Keratinocyte (primary cell): ENCODE measurements at regions not wholly inside any gene's neighbourhood (a gene's known extent, or its start where the extent isn't known, plus 50 kb on each side); places are given as distances from the start of the nearest gene placed in this dataset.

Source experiments
- DNase-seq: peaks from one replicate; pipeline ENCODE4 v3.0.0-alpha.2; 2011; ENCODE audit warnings: low read depth, missing footprints, low spot score
- FAIRE-seq: peaks from 2 replicates; lab custom pipeline; 2011; peaks lifted over from hg19 to GRCh38; lab: Jason Lieb, UNC
- H2AFZ ChIP-seq: 2 replicates; pipeline ENCODE4 v1.6.0; 2012; ENCODE audit warnings: low read length, control low read depth, inconsistent platforms; ENCODE audit not compliant: control insufficient read depth
- H3K27ac ChIP-seq: 2 replicates; pipeline ENCODE4 v1.5.1; 2011; ENCODE audit warnings: low read length; ENCODE audit not compliant: control insufficient read depth, insufficient read depth
- H3K27me3 ChIP-seq: 3 replicates; pipeline ENCODE4 v1.6.0; 2011; ENCODE audit warnings: low read length; ENCODE audit not compliant: control insufficient read depth, insufficient read depth; ENCODE audit errors: extremely low read depth
- H3K36me3 ChIP-seq, 2 experiments: 2 replicates in 1 of 2; 3 replicates in 1 of 2; pipeline ENCODE4 v1.5.1; 2011; ENCODE audit warnings: low read length in 2 of 2, mild to moderate bottlenecking in 1 of 2; ENCODE audit not compliant: control insufficient read depth in 2 of 2, insufficient read depth in 2 of 2; ENCODE audit errors: extremely low read depth in 1 of 2
- H3K4me1 ChIP-seq: 3 replicates; pipeline ENCODE4 v1.5.1; 2011; ENCODE audit warnings: low read length; ENCODE audit not compliant: control insufficient read depth, insufficient read depth; ENCODE audit errors: extremely low read depth
- H3K4me2 ChIP-seq: 3 replicates; pipeline ENCODE4 v1.6.0; 2011; ENCODE audit warnings: low read depth, low read length; ENCODE audit not compliant: control insufficient read depth, insufficient read depth; ENCODE audit errors: extremely low read depth
- H3K4me3 ChIP-seq, 3 experiments: fragments of 200-600 bp in 1 of 3; sonication (generic) in 1 of 3; 2 replicates in 2 of 3; 3 replicates in 1 of 3; pipeline ENCODE4 v1.5.1; 2011 to 2016; ENCODE audit warnings: low read length in 3 of 3, mild to moderate bottlenecking in 3 of 3, control low read depth in 2 of 3, inconsistent platforms in 1 of 3, low read depth in 1 of 3, mixed read lengths in 1 of 3, mixed run types in 1 of 3, moderate library complexity in 1 of 3; ENCODE audit not compliant: control insufficient read depth in 2 of 3, insufficient read depth in 2 of 3; ENCODE audit errors: extremely low read depth in 1 of 3
- H3K79me2 ChIP-seq: 2 replicates; pipeline ENCODE4 v1.6.0; 2012; ENCODE audit warnings: low read length; ENCODE audit not compliant: control insufficient read depth, insufficient read depth
- H3K9ac ChIP-seq: 3 replicates; pipeline ENCODE4 v1.6.0; 2011; ENCODE audit warnings: low read length; ENCODE audit not compliant: control insufficient read depth, insufficient read depth; ENCODE audit errors: extremely low read depth
- H3K9me1 ChIP-seq: 3 replicates; pipeline ENCODE4 v1.6.0; 2011; ENCODE audit warnings: low read length; ENCODE audit not compliant: control insufficient read depth, insufficient read depth; ENCODE audit errors: extremely low read depth
- H3K9me3 ChIP-seq: 2 replicates; pipeline ENCODE4 v1.5.1; 2012; ENCODE audit warnings: low read depth, low read length; ENCODE audit not compliant: control insufficient read depth
- H4K20me1 ChIP-seq: 3 replicates; pipeline ENCODE4 v1.6.0; 2011; ENCODE audit warnings: low read length; ENCODE audit not compliant: control insufficient read depth, insufficient read depth; ENCODE audit errors: extremely low read depth
- EZH2 ChIP-seq: IDR thresholded peaks from one replicate; pipeline ENCODE4 v1.6.1; 2012; ENCODE audit warnings: inconsistent platforms, mild to moderate bottlenecking, low read length, moderate library complexity
- dilution Hi-C: fragments of 300-500 bp; cut with MboI; formaldehyde crosslinking; loops from one replicate; pipeline ENCODE4 v1.7.0; 2020; ENCODE audit warnings: low sequenced_read_pairs; ENCODE audit not compliant: extremely low pct_ligation_motif_present
- TF ChIP-seq, protein P1 (sequence below), 3 experiments: IDR thresholded peaks in 1 of 3; conservative IDR thresholded peaks in 1 of 3; optimal IDR thresholded peaks in 1 of 3; 2 replicates in 2 of 3; 3 replicates in 1 of 3; pipeline versions ENCODE3 to v1.5.1; 2011; ENCODE audit warnings: low read length in 3 of 3, mild to moderate bottlenecking in 3 of 3, moderate library complexity in 2 of 3, control low read depth in 1 of 3, inconsistent platforms in 1 of 3; ENCODE audit not compliant: insufficient read depth in 2 of 3; ENCODE audit errors: extremely low read depth in 1 of 3

DNA sequence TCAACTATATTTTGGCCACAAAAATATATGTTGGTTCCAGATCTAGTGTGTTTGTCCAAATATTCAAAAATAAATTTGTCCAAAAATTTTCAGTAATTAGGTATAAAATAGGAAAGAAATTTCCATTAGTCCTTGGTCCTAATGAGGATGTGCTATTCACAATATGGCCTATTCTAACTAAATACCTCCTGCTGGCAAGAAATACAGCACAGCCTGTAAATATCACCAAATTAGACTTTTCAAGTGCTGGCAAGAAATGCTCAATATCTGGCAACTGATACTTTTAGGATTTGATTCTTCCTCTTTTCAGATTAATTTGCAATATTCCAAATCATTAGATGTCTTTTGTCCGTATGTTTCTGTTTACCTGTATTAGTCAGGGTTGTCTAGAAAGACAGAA is 1446.2 kb downstream of the LRFN5 start:
- H3K9ac ChIP-seq, result no peak overlapping the region
- H3K4me1 ChIP-seq, result no peaks in the 10 kb centered on the region
- no peak for DNase-seq
- no peak overlapping the region for H3K4me2 ChIP-seq
- no peak for TF ChIP-seq EZH2
- TF ChIP-seq, protein P1, sequence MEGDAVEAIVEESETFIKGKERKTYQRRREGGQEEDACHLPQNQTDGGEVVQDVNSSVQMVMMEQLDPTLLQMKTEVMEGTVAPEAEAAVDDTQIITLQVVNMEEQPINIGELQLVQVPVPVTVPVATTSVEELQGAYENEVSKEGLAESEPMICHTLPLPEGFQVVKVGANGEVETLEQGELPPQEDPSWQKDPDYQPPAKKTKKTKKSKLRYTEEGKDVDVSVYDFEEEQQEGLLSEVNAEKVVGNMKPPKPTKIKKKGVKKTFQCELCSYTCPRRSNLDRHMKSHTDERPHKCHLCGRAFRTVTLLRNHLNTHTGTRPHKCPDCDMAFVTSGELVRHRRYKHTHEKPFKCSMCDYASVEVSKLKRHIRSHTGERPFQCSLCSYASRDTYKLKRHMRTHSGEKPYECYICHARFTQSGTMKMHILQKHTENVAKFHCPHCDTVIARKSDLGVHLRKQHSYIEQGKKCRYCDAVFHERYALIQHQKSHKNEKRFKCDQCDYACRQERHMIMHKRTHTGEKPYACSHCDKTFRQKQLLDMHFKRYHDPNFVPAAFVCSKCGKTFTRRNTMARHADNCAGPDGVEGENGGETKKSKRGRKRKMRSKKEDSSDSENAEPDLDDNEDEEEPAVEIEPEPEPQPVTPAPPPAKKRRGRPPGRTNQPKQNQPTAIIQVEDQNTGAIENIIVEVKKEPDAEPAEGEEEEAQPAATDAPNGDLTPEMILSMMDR (optimal IDR thresholded peaks at IDR 0.05 in 1 of 3, IDR thresholded peaks at IDR 0.05 in 1 of 3, conservative IDR thresholded peaks at IDR 0.05 in 1 of 3; ENCODE audit: extremely low read depth in 1 of 3, insufficient read depth in 2 of 3, low read length in 3 of 3), result no peak
- no peaks in the 10 kb centered on the region for H3K9me3 ChIP-seq
- H3K79me2 ChIP-seq, result no peaks in the 10 kb centered on the region
- H3K9me1 ChIP-seq, result no peaks in the 10 kb centered on the region
- no peak overlapping the region for H2AFZ ChIP-seq
- FAIRE-seq, result no peak
- H3K27ac ChIP-seq, result no peak overlapping the region
- no peak overlapping the region for H3K4me3 ChIP-seq
- H3K36me3 ChIP-seq, result no peaks in the 10 kb centered on the region
- dilution Hi-C loops, result no loop called here
- no peaks in the 10 kb centered on the region for H3K27me3 ChIP-seq
- H4K20me1 ChIP-seq, result no peaks in the 10 kb centered on the region

DNA sequence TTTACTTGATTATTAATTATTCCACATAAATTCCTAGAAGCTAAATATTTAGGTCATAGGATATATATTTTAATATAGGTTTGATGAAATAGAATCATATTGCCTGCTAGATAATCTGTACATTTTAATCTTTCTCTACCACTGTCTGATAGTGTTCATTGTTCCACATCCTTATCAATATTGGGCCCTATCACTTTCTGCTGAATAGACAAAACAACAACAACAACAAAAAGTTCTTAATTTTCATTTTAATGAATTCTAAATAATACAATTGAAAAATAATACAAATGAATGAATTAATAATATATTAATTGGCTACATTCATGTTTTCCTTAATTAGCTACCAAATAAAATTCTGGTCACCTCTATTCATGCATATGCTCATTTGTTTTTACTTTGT is 1437.2 kb downstream of the LRFN5 start:
- H3K4me3 ChIP-seq, result no peak overlapping the region
- no peaks in the 10 kb centered on the region for H3K36me3 ChIP-seq
- DNase-seq (no peak), FAIRE-seq (no peak)
- no peak overlapping the region for H2AFZ ChIP-seq
- dilution Hi-C loops, result no loop called here
- no peak overlapping the region for H3K27ac ChIP-seq
- H3K4me1 ChIP-seq, result no peaks in the 10 kb centered on the region
- H3K9me3 ChIP-seq, result no peaks in the 10 kb centered on the region
- no peaks in the 10 kb centered on the region for H3K79me2 ChIP-seq
- no peak overlapping the region for H3K4me2 ChIP-seq
- no peaks in the 10 kb centered on the region for H3K27me3 ChIP-seq
- TF ChIP-seq, protein P1 (optimal IDR thresholded peaks at IDR 0.05 in 1 of 3, IDR thresholded peaks at IDR 0.05 in 1 of 3, conservative IDR thresholded peaks at IDR 0.05 in 1 of 3; ENCODE audit: extremely low read depth in 1 of 3, insufficient read depth in 2 of 3, low read length in 3 of 3), result no peak
- no peak for TF ChIP-seq EZH2
- H3K9ac ChIP-seq, result no peak overlapping the region
- no peaks in the 10 kb centered on the region for H3K9me1 ChIP-seq
- H4K20me1 ChIP-seq, result no peaks in the 10 kb centered on the region
